ENCODE measurements at regions not wholly inside any gene's neighbourhood (a gene's known extent, or its start where the extent isn't known, plus 50 kb on each side); places are given as distances from the start of the nearest gene placed in this dataset.

GRCh38 chr15:70547846-70548487 lies 215.4 kb downstream of the UACA start:
- Histone ChIP-seq H2BK120ac (ENCODE audit: low read depth, low read length, poor library complexity, severe bottlenecking) (no peak overlapping the region), H3K23me2 (ENCODE audit: insufficient read length, low read depth, low read length, poor library complexity, severe bottlenecking) (no peaks in the 10 kb centered on the region), H3K4me1 (ENCODE audit: insufficient read depth, low read length) (no peaks in the 10 kb centered on the region), H3K79me1 (ENCODE audit: insufficient read depth, low read depth, low read length, poor library complexity, severe bottlenecking) (no peaks in the 10 kb centered on the region), H2AK5ac (ENCODE audit: insufficient read length, low read length) (no peak overlapping the region), H2BK12ac (ENCODE audit: insufficient read length, low read depth, low read length) (no peak overlapping the region), H3K4me2 (ENCODE audit: insufficient read depth, insufficient read length, low read length) (no peak overlapping the region), H4K20me1 (ENCODE audit: control insufficient read depth, insufficient read depth, insufficient read length) (no peaks in the 10 kb centered on the region), H2BK20ac (ENCODE audit: low read depth, low read length, poor library complexity, severe bottlenecking) (no peak overlapping the region), H4K8ac (replicated peaks; ENCODE audit: insufficient read length, low read depth, low read length) (no peak overlapping the region), H4K91ac (ENCODE audit: insufficient read length, low read depth, low read length) (no peak overlapping the region), H4K5ac (ENCODE audit: insufficient read length, low read depth, low read length) (no peak overlapping the region), H3K27me3 (ENCODE audit: insufficient read depth, low read length) (no peaks in the 10 kb centered on the region), H3K14ac (ENCODE audit: insufficient read depth, low read length) (no peak overlapping the region), H3T11ph (ENCODE audit: low read length) (no peak overlapping the region), H2BK5ac (ENCODE audit: insufficient read length, low read length) (no peak overlapping the region), H2AFZ (ENCODE audit: low read length) (no peak overlapping the region), H3K9ac (ENCODE audit: extremely low read depth, insufficient read length, low read length) (no peak overlapping the region), H3K56ac (ENCODE audit: insufficient read length, low read depth, low read length) (no peak overlapping the region), H3K18ac (ENCODE audit: insufficient read length, low read depth, low read length) (no peak overlapping the region), H3K9me3 (ENCODE audit: control insufficient read depth, low read depth, low read length) (no peaks in the 10 kb centered on the region), H2BK15ac (ENCODE audit: low read depth, low read length) (no peak overlapping the region), H3K4ac (ENCODE audit: low read depth, low read length) (no peak overlapping the region), H3K23ac (ENCODE audit: insufficient read length, low read depth, low read length) (no peak overlapping the region), H3K79me2 (ENCODE audit: insufficient read depth, low read length) (no peaks in the 10 kb centered on the region), H3K27ac (ENCODE audit: insufficient read length, low read depth, low read length) (no peak overlapping the region)
- Mint-ChIP-seq H3K36me3 (ENCODE audit: insufficient read depth in 1 of 3, low read depth in 3 of 3) (no peaks in the 10 kb centered on the region), H3K9me3 (no peaks in the 10 kb centered on the region; a peak in 1 of 5 replicates), H3K27me3 (ENCODE audit: low read depth) (no peaks in the 10 kb centered on the region), H3K4me3 (no peak overlapping the region), H3K27ac (no peak overlapping the region), H3K4me1 (no peaks in the 10 kb centered on the region)
- TF ChIP-seq CTCF (conservative IDR thresholded peaks at IDR 0.05) = no peak
- no peak for DNase-seq
